RCC 7860 (cell line): ENCODE measurements at regions not wholly inside any gene's neighbourhood (a gene's known extent, or its start where the extent isn't known, plus 50 kb on each side); places are given as distances from the start of the nearest gene placed in this dataset.

Experiments
- DNase-seq: peaks from one replicate; pipeline ENCODE4 v3.0.0-alpha.2; 2015; ENCODE audit warnings: low spot score
- FAIRE-seq: peaks from 2 replicates; lab custom pipeline; 2012; peaks lifted over from hg19 to GRCh38; lab: Jason Lieb, UNC

GRCh38 chr6:98777762-98778161 lies 56.6 kb upstream of the POU3F2 start:
- FAIRE-seq (no peak), DNase-seq (no peak)

- no peak for DNase-seq
- no peak for FAIRE-seq
Measured at GRCh38 chr6:98779618-98780017, 54.8 kb upstream of the POU3F2 start.

- FAIRE-seq, result no peak
Measured at GRCh38 chr6:98782772-98783171, 51.6 kb upstream of the POU3F2 start.

GRCh38 chr6:98783578-98783977 lies 50.8 kb upstream of the POU3F2 start:
- DNase-seq, result no peak
- no peak for FAIRE-seq

More at GRCh38 chr6:98782772-98783171, 51.6 kb upstream of the POU3F2 start:
- no peak for DNase-seq
